Mucosa of rectum (tissue), 2 donors: ENCODE measurements at regions not wholly inside any gene's neighbourhood (a gene's known extent, or its start where the extent isn't known, plus 50 kb on each side); places are given as distances from the start of the nearest gene placed in this dataset.

Source experiments
- H3K27ac ChIP-seq, 2 donors: one replicate each; pipeline ENCODE4 v1.7.0; 2013; ENCODE audit warnings: inconsistent platforms in 2 of 2, low read depth in 2 of 2, low read length in 2 of 2
- H3K27me3 ChIP-seq, 2 donors: one replicate each; pipeline ENCODE4 v1.7.0; 2013; ENCODE audit warnings: low read length in 2 of 2; ENCODE audit not compliant: control insufficient read depth in 2 of 2, insufficient read depth in 2 of 2
- H3K36me3 ChIP-seq, 2 donors: one replicate each; pipeline ENCODE4 v1.7.0; 2013; ENCODE audit warnings: low read length in 2 of 2; ENCODE audit not compliant: control insufficient read depth in 2 of 2, insufficient read depth in 2 of 2
- H3K4me1 ChIP-seq, 2 donors: one replicate each; pipeline ENCODE4 v1.7.0; 2013; ENCODE audit warnings: low read length in 2 of 2, mild to moderate bottlenecking in 1 of 2; ENCODE audit not compliant: control insufficient read depth in 2 of 2, insufficient read depth in 2 of 2
- H3K4me3 ChIP-seq, 2 donors: one replicate each; pipeline ENCODE4 v1.7.0; 2013; ENCODE audit warnings: low read length in 2 of 2
- H3K9ac ChIP-seq, 2 donors: one replicate each; pipeline ENCODE4 v1.7.0; 2013; ENCODE audit warnings: low read length in 2 of 2, low read depth in 1 of 2, mild to moderate bottlenecking in 1 of 2
- H3K9me3 ChIP-seq, 2 donors: one replicate each; pipeline ENCODE4 v1.7.0; 2013; ENCODE audit warnings: low read length in 2 of 2; ENCODE audit not compliant: control insufficient read depth in 2 of 2
- donor health status: healthy.
- donor health status: Normal muscosa, but diverticular disease.

- Histone ChIP-seq H3K4me1 (no peaks in the 10 kb centered on the region), H3K9me3 (no peaks in the 10 kb centered on the region), H3K9ac (no peak overlapping the region), H3K36me3 (no peaks in the 10 kb centered on the region), H3K27me3 (no peaks in the 10 kb centered on the region), H3K4me3 (no peak overlapping the region), H3K27ac (no peak overlapping the region)
Measured at GRCh38 chr7:41188163-41189130, 514.4 kb downstream of the INHBA start.

GRCh38 chr7:41187322-41187721 is 515.6 kb downstream of the INHBA start:
- Histone ChIP-seq H3K27me3 (no peaks in the 10 kb centered on the region), H3K27ac (no peak overlapping the region), H3K4me1 (no peaks in the 10 kb centered on the region), H3K36me3 (no peaks in the 10 kb centered on the region), H3K9ac (no peak overlapping the region), H3K4me3 (no peak overlapping the region), H3K9me3 (no peaks in the 10 kb centered on the region)

GRCh38 chr7:41185851-41186250 is 517.0 kb downstream of the INHBA start:
- Histone ChIP-seq H3K4me1 (no peaks in the 10 kb centered on the region), H3K4me3 (no peak overlapping the region), H3K36me3 (no peaks in the 10 kb centered on the region), H3K27ac (no peak overlapping the region), H3K9me3 (no peaks in the 10 kb centered on the region), H3K27me3 (no peaks in the 10 kb centered on the region), H3K9ac (no peak overlapping the region)

GRCh38 chr7:41183741-41184140 is 519.1 kb downstream of the INHBA start:
- Histone ChIP-seq H3K27ac (no peak overlapping the region), H3K4me1 (no peaks in the 10 kb centered on the region), H3K9ac (no peak overlapping the region), H3K36me3 (no peaks in the 10 kb centered on the region), H3K9me3 (no peaks in the 10 kb centered on the region), H3K27me3 (no peaks in the 10 kb centered on the region), H3K4me3 (no peak overlapping the region)

GRCh38 chr7:41182782-41183181 is 520.1 kb downstream of the INHBA start:
- H3K4me1 ChIP-seq = no peaks in the 10 kb centered on the region
- no peaks in the 10 kb centered on the region for H3K27me3 ChIP-seq
- H3K9me3 ChIP-seq = no peaks in the 10 kb centered on the region

GRCh38 chr7:41175435-41175834 is 527.5 kb downstream of the INHBA start:
- H3K9ac ChIP-seq = no peak overlapping the region
- no peaks in the 10 kb centered on the region for H3K36me3 ChIP-seq
- no peaks in the 10 kb centered on the region for H3K4me1 ChIP-seq
- no peaks in the 10 kb centered on the region for H3K9me3 ChIP-seq
- no peak overlapping the region for H3K27ac ChIP-seq
- no peak overlapping the region for H3K4me3 ChIP-seq
- H3K27me3 ChIP-seq = no peaks in the 10 kb centered on the region

More at GRCh38 chr7:41182782-41183181, 520.1 kb downstream of the INHBA start:
- no peak overlapping the region for H3K4me3 ChIP-seq
- H3K9ac ChIP-seq = no peak overlapping the region
- H3K36me3 ChIP-seq = no peaks in the 10 kb centered on the region
- no peak overlapping the region for H3K27ac ChIP-seq

- Histone ChIP-seq H3K36me3 (no peaks in the 10 kb centered on the region), H3K27ac (no peak overlapping the region), H3K27me3 (no peaks in the 10 kb centered on the region), H3K4me1 (no peaks in the 10 kb centered on the region), H3K9me3 (no peaks in the 10 kb centered on the region), H3K9ac (no peak overlapping the region), H3K4me3 (no peak overlapping the region)
Measured at GRCh38 chr7:41174521-41174920, 528.4 kb downstream of the INHBA start.

- Histone ChIP-seq H3K9ac (no peak overlapping the region), H3K9me3 (no peaks in the 10 kb centered on the region), H3K4me3 (no peak overlapping the region), H3K4me1 (no peaks in the 10 kb centered on the region), H3K27ac (no peak overlapping the region), H3K27me3 (no peaks in the 10 kb centered on the region), H3K36me3 (no peaks in the 10 kb centered on the region)
Measured at GRCh38 chr7:41170466-41170865, 532.4 kb downstream of the INHBA start.

GRCh38 chr7:41169317-41169716 is 533.6 kb downstream of the INHBA start:
- Histone ChIP-seq H3K36me3 (no peaks in the 10 kb centered on the region), H3K27ac (no peak overlapping the region), H3K27me3 (no peaks in the 10 kb centered on the region), H3K9me3 (no peaks in the 10 kb centered on the region), H3K4me1 (no peaks in the 10 kb centered on the region), H3K4me3 (no peak overlapping the region), H3K9ac (no peak overlapping the region)

GRCh38 chr7:41167836-41168235 is 535.1 kb downstream of the INHBA start:
- Histone ChIP-seq H3K36me3 (no peaks in the 10 kb centered on the region), H3K4me1 (no peaks in the 10 kb centered on the region), H3K4me3 (no peak overlapping the region), H3K27me3 (no peaks in the 10 kb centered on the region), H3K9me3 (no peaks in the 10 kb centered on the region), H3K9ac (no peak overlapping the region), H3K27ac (no peak overlapping the region)
